ENCODE measurements at regions not wholly inside any gene's neighbourhood (a gene's known extent, or its start where the extent isn't known, plus 50 kb on each side); places are given as distances from the start of the nearest gene placed in this dataset.

GRCh38 chr3:160163229-160163878, 61.9 kb upstream of the C3orf80 start:
- Mint-ChIP-seq H3K36me3 (ENCODE audit: insufficient read depth in 1 of 3, low read depth in 3 of 3) (no peaks in the 10 kb centered on the region), H3K9me3 (peaks cover 0 to 3% of the 10 kb centered on the region in 2 experiments; a peak in 1 of 5 replicates), H3K4me1 (peaks cover 27 to 28% of the 10 kb centered on the region in 2 experiments), H3K27ac (no peak overlapping the region), H3K27me3 (ENCODE audit: low read depth) (no peaks in the 10 kb centered on the region), H3K4me3 (no peak overlapping the region)
- Histone ChIP-seq H3T11ph (ENCODE audit: low read length) (peak overlapping the region; percentile 72), H3K18ac (ENCODE audit: insufficient read length, low read depth, low read length) (no peak overlapping the region), H2BK5ac (ENCODE audit: insufficient read length, low read length) (no peak overlapping the region), H4K5ac (ENCODE audit: insufficient read length, low read depth, low read length) (no peak overlapping the region), H2BK12ac (ENCODE audit: insufficient read length, low read depth, low read length) (no peak overlapping the region), H3K4ac (ENCODE audit: low read depth, low read length) (no peak overlapping the region), H3K23me2 (ENCODE audit: insufficient read length, low read depth, low read length, poor library complexity, severe bottlenecking) (no peaks in the 10 kb centered on the region), H4K8ac (replicated peaks; ENCODE audit: insufficient read length, low read depth, low read length) (no peak overlapping the region), H3K27ac (ENCODE audit: insufficient read length, low read depth, low read length) (no peak overlapping the region), H3K27me3 (ENCODE audit: insufficient read depth, low read length) (no peaks in the 10 kb centered on the region), H3K56ac (ENCODE audit: insufficient read length, low read depth, low read length) (no peak overlapping the region), H3K9me3 (ENCODE audit: control insufficient read depth, low read depth, low read length) (no peaks in the 10 kb centered on the region), H3K4me1 (ENCODE audit: insufficient read depth, low read length) (peaks cover 5% of the 10 kb centered on the region; the same call in 1 of the 2 replicates), H3K14ac (ENCODE audit: insufficient read depth, low read length) (no peak overlapping the region), H2BK20ac (ENCODE audit: low read depth, low read length, poor library complexity, severe bottlenecking) (no peak overlapping the region), H3K23ac (ENCODE audit: insufficient read length, low read depth, low read length) (no peak overlapping the region), H3K4me2 (ENCODE audit: insufficient read depth, insufficient read length, low read length) (no peak overlapping the region), H3K9ac (ENCODE audit: extremely low read depth, insufficient read length, low read length) (no peak overlapping the region), H4K91ac (ENCODE audit: insufficient read length, low read depth, low read length) (no peak overlapping the region), H2BK15ac (ENCODE audit: low read depth, low read length) (no peak overlapping the region), H2BK120ac (ENCODE audit: low read depth, low read length, poor library complexity, severe bottlenecking) (no peak overlapping the region), H3K79me2 (ENCODE audit: insufficient read depth, low read length) (no peaks in the 10 kb centered on the region), H4K20me1 (ENCODE audit: control insufficient read depth, insufficient read depth, insufficient read length) (peaks cover 3% of the 10 kb centered on the region), H2AFZ (ENCODE audit: low read length) (no peak overlapping the region), H3K79me1 (ENCODE audit: insufficient read depth, low read depth, low read length, poor library complexity, severe bottlenecking) (no peaks in the 10 kb centered on the region), H2AK5ac (ENCODE audit: insufficient read length, low read length) (no peak overlapping the region)
- DNase-seq: no peak
- peak; percentile 51 for TF ChIP-seq CTCF (conservative IDR thresholded peaks at IDR 0.05)
